HUDEP-2 (cell line): ENCODE measurements at regions not wholly inside any gene's neighbourhood (a gene's known extent, or its start where the extent isn't known, plus 50 kb on each side); places are given as distances from the start of the nearest gene placed in this dataset.
"Not testable (repeated sequence)": the region's sequence is repeated elsewhere in the genome, so short reads cannot be mapped to it uniquely, and the experiment has no call there.

ENCODE experiments used
- DNase-seq, 76 experiments: peaks; one replicate each; lab custom pipeline; 2025; ENCODE audit not compliant: unreplicated experiment in 76 of 76; lab: John Stamatoyannopoulos, UW

GRCh38 chr11:93032580-93032979 lies 63.1 kb downstream of the MTNR1B start:
- DNase-seq: no peak

GRCh38 chr11:93033093-93033492 lies 63.6 kb downstream of the MTNR1B start:
- no peak for DNase-seq

DNA sequence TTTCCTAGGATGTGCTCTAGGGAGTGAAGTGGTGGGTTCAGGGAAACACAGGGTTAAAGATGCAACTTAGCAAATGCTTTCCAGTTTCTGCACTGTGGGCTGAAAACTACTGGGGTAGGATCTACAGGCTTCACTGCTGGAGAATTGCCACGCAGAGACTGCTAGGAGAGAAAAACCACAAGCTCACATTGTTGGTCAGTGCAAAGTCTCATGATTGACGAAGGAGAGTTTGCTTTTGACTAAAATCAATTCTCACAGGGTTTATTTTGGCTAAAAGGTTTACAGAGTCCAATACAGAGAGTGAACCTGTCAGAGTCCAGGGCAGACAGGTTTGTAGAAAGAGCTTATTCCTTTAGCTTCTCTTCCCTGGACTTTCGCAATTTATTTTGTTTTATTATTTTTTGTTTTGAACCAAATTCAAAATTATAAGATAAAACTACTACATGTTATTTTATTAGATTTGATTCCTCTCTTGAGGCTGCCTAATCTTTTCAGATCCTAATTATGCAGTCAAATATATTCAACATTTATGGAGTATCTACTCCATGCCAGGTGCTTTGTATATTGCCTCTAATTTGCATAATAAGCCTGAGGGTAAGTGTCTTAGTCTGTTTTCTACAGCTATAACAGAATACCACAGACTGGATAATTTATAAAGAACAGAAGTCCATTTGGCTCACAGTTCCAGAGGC lies 64.7 kb downstream of the MTNR1B start:
- DNase-seq: no peak

- DNase-seq: no peak
Observed at GRCh38 chr11:93034723-93035039, 65.2 kb downstream of the MTNR1B start.

GRCh38 chr11:93038521-93038920 lies 69.1 kb downstream of the MTNR1B start:
- no peak for DNase-seq

- no peak for DNase-seq
Observed at GRCh38 chr11:93039531-93040240, 70.2 kb downstream of the MTNR1B start.

DNA sequence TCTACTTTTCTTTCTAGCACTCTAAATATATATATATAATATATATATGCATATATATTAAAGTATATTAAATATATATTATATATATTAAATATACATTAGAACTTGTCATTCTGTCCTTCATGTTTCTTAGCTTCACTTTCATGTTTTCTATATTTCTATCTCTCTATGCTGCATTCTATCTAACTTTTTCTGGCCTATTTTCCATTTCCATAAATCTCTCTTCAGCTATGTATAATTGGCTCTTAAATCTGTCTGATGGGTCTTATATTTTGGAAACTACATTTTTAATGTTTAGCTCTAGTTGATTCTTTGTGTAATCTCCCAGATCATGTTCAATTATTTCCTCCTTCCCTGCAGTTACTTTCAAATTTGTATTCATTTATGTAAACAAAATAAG lies 72.2 kb downstream of the MTNR1B start:
- no peak for DNase-seq

DNA sequence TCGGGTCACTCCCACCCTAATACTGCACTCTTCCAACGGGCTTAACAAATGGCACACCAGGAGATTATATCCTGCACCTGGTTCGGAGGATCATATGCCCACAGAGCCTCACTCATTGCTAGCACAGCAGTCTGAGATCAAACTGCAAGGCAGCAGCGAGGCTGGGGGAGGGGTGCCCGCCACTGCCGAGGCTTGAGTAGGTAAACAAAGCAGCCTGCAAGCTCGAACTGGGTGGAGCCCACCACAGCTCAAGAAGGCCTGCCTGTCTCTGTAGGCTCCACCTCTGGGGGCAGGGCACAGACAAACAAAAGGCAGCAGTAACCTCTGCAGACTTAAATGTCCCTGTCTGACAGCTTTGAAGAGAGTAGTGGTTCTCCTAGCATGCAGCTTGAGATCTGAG lies 73.7 kb downstream of the MTNR1B start:
- not testable (repeated sequence) for DNase-seq

DNA sequence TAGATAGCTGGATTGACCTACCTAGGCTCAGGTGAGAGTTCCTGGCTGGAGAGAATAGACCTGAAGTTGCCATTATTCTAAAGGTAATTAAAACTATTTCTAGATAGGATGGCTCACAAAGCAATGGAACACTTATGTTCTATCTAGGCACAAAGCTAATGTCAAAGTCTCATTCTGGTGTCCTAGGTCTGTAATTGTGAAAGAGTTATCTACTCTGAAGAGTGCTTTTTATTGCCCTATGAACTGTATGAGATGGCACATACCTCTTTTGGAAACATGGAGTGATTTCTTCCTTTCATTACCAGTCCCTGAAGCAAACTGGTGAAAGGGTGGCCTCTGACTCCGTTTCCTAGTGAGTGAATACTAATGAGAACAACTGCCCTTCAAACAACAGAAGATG lies 80.3 kb downstream of the MTNR1B start:
- no peak for DNase-seq

DNA sequence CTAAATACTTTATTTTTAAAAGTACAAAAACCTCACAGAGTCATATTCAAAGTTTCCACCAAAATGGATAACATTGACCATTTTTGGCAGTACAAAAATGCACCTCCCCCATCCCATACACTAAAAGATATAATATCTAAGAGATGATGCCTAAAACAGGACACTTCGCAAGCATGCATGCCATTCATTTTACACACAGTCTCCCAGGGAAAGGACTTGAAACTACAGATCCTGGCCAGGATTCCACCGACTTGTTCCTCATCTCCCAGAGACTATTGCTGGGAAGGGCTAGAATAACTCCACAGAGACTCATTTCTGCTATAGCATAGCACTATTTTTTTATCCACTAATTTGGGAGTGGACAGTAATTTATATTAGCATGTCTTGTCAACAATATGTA lies 81.7 kb downstream of the MTNR1B start:
- no peak for DNase-seq

GRCh38 chr11:93053864-93054263 lies 84.4 kb downstream of the MTNR1B start:
- DNase-seq: no peak

- DNase-seq: no peak
Observed at GRCh38 chr11:93054279-93054678, 84.8 kb downstream of the MTNR1B start.

- peak in 6 of 76 experiments; percentile 7 to 42 (median 32) for DNase-seq
Observed at GRCh38 chr11:93054881-93055280, 85.4 kb downstream of the MTNR1B start.

DNA sequence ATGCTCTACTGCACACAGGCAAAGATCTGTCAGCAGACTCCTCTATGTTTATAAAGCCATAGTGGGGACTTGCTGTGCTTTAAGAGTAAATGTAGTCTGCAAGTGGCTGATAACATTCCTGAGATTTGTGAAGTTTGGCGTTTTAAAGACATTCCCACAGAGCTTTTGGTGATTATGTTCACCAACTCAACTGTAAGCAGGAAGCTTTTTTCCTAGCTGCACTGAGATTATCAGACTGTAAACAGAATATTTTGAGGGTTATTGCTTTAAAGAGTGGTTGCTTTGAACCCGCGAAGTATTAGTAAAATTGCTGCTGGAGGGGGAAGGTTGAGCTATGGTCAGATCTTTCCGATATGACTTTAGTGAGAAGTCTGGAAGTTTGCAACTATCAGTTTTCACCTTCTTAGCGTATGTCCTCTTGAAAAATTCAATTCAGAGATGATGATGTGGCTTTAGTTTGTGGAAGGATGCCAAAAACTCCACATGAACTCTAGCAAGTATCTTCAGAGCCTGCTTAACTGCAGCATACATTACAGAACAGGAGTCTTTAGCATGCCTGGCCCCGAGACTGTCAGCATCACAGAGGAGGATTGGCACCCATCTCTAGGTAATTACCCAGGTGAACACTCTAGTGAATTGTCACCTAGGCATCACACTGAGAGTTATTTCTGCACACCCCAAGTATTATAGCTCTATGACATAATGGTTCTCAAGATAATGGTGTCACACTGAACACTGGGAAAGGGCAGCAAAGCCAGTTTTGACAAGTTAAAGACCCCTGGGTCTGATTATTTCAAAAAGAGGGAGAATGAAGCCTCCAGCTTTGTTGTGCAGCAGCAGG lies 89.9 kb downstream of the MTNR1B start:
- peak in 2 of 76 experiments; percentile 14 to 20 for DNase-seq

GRCh38 chr11:93063086-93063485 lies 93.6 kb downstream of the MTNR1B start:
- no peak for DNase-seq

DNA sequence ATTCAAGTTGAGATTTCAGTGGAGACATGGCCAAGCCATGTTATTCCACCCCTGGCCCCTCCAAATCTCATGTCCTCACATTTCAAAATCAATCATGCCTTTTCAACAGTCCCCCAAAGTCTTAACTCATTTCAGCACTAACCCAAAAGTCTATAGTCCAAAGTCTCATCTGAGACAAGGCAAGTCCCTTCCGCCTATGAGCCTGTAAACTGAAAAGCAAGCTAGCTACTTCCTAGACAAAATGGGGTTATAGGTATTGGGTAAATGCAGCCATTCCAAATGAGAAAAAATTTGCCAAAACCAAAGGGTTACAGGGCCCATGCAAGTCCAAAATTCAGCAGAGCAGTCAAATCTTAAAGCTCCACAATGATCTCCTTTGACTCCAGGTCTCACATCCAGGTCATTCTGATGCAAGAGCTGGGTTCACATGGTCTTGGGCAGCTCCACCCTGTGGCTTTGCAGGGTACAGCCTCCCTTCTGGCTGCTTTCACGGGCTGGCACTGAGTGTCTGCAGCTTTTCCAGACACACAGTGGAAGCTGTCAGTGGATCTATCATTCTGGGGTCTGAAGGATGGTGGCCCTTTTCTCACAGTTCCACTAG lies 95.7 kb downstream of the MTNR1B start:
- peak in 20 of 76 experiments; percentile 1 to 40 (median 12) for DNase-seq

GRCh38 chr11:93067881-93068390 lies 98.5 kb downstream of the MTNR1B start:
- DNase-seq: no peak

DNA sequence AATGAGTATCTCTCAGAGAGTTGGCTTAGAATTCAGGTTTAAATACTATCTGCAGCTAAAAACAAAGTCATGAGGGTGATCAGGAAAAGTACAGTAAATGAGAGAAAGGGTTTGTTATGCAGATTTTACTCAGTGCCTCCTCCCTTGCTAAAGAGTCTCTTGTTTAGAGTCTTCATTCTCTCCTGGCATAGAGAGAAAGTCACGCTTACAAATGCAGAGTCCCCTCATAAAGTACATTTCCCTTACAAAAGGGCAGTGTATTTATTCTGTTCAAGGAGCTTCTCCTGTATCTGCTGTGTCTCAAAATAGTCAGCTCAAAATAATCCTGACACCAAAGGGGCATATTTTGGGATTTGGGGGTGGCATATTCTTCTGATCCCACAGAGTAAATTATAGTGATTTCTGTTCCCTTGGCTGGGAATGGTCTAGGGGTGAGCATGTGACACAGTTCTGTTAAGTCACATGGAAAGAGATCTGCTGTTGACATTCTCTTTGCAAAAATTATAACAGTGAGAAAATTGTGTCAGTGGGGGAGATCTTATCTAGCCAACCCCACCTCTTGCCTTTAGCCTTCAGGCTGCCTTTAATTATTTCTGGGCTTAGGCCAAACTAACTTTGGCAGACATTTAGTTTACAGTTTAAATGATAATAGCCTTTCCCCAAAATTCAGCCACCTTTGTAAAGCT lies 102.9 kb downstream of the MTNR1B start:
- no peak for DNase-seq

DNA sequence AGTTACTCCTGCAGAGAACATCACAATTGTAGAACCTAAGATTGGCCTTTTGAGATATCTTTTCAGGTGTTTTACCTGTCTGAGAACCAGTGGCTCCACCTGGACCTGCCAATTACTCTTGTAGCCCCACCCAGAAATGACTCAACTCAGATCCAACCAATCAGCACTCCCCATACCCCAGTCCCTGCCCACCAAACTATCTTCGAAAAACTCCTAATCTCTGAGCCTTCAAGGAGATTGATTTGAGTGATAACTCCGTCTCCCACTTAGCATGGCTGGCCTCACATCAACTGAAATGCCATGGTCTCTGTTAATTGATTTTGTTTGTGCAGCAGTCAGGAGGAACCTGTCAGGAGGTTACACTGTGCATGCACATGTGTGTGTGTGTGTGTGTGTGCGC lies 103.6 kb downstream of the MTNR1B start:
- no peak for DNase-seq

DNA sequence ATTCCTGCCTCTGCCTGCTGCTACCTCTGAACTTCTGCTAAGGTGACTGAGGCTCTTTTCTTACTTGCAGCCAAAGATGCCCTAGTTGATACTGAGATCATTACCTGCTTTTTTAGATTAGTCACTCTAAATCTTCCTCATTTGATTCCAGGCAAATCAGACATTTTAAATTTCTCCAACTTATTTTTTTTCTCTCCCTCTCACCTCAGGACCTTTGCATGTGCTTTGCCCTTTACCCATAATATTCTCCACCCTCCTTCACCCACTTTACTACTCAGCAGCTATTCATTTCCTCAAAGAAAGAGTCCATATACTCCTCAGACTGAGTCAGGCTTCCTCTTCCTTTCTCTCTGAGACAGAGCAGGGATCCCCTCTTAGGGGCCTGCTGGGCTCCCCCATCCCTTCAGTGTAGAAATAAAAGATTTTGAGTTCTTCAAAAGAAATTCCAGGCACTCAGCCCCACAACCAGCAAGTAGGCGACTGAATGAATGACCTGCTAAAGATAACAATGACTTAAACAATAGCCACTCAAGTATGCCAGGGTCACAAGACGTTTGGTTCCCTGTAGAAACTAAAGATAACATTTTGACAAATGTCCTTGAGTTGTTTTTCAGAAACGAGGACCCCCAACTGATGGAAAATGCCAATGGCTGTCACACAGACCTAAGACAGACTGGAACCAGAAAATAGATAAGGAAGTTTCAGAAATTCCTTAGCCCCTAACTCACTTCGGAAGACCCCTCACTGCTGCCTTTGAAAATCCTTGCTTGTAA lies 104.2 kb downstream of the MTNR1B start:
- no peak for DNase-seq
